OCI-LY1 (cell line): ENCODE measurements at regions not wholly inside any gene's neighbourhood (a gene's known extent, or its start where the extent isn't known, plus 50 kb on each side); places are given as distances from the start of the nearest gene placed in this dataset.

Experiments used
- H2AFZ ChIP-seq: fragments of 200-600 bp; sonication (generic), shearing (Covaris generic); 2 replicates; pipeline ENCODE4 v1.6.0; 2014; ENCODE audit warnings: antibody characterized with exemption, mild to moderate bottlenecking, low read length
- H3F3A ChIP-seq: fragments of 200-600 bp; sonication (generic), shearing (Covaris generic); 2 replicates; pipeline ENCODE4 v1.6.0; 2014; ENCODE audit warnings: mild to moderate bottlenecking, antibody characterized with exemption, low read length, moderate library complexity; ENCODE audit not compliant: insufficient read depth
- H3K27ac ChIP-seq: fragments of 200-600 bp; sonication (generic); 2 replicates; pipeline ENCODE4 v1.5.1; 2014; ENCODE audit warnings: low read length, mixed run types, mild to moderate bottlenecking, low read depth; ENCODE audit not compliant: poor library complexity, severe bottlenecking
- H3K27me3 ChIP-seq: fragments of 200-600 bp; sonication (generic); 2 replicates; pipeline ENCODE4 v1.6.0; 2014; ENCODE audit warnings: antibody characterized with exemption, mild to moderate bottlenecking, low read length, moderate library complexity; ENCODE audit not compliant: insufficient read depth
- H3K36me3 ChIP-seq: fragments of 200-600 bp; sonication (generic); 2 replicates; pipeline ENCODE4 v1.6.1; 2014; ENCODE audit warnings: mild to moderate bottlenecking, antibody characterized with exemption, low read length, moderate library complexity, mixed read lengths; ENCODE audit not compliant: insufficient read depth
- H3K4me1 ChIP-seq: fragments of 200-600 bp; sonication (generic); 2 replicates; pipeline ENCODE4 v1.5.1; 2014; ENCODE audit warnings: mild to moderate bottlenecking, low read length, moderate library complexity; ENCODE audit not compliant: insufficient read depth, severe bottlenecking
- H3K4me2 ChIP-seq: fragments of 200-600 bp; sonication (generic), shearing (Covaris generic); 2 replicates; pipeline ENCODE4 v1.6.1; 2014; ENCODE audit warnings: low read length
- H3K4me3 ChIP-seq: fragments of 200-600 bp; sonication (generic); 2 replicates; pipeline ENCODE4 v1.5.1; 2014; ENCODE audit warnings: low read length, low read depth, mild to moderate bottlenecking, mixed read lengths; ENCODE audit not compliant: poor library complexity, severe bottlenecking
- H3K79me2 ChIP-seq: fragments of 200-600 bp; shearing (Covaris generic); 2 replicates; pipeline ENCODE4 v1.6.1; 2016; ENCODE audit warnings: mixed run types, low read length, mixed read lengths; ENCODE audit not compliant: insufficient read depth
- H3K9ac ChIP-seq: fragments of 200-600 bp; sonication (generic), shearing (Covaris generic); 2 replicates; pipeline ENCODE4 v1.6.1; 2014; ENCODE audit warnings: mild to moderate bottlenecking, low read length, mixed read lengths
- H3K9me2 ChIP-seq: fragments of 200-600 bp; sonication (generic), shearing (Covaris generic); 2 replicates; pipeline ENCODE4 v1.6.1; 2014; ENCODE audit warnings: low read depth, mild to moderate bottlenecking, low read length, mixed read lengths
- H3K9me3 ChIP-seq: fragments of 200-600 bp; shearing (Covaris generic); 2 replicates; pipeline ENCODE4 v1.6.1; 2014; ENCODE audit warnings: low read length, mixed read lengths
- H4K20me1 ChIP-seq: fragments of 200-600 bp; sonication (generic), shearing (Covaris generic); 2 replicates; pipeline ENCODE4 v1.6.0; 2016; ENCODE audit warnings: mild to moderate bottlenecking, low read length; ENCODE audit not compliant: insufficient read depth
- EZH2 ChIP-seq: fragments of 200-600 bp; sonication (generic), shearing (Covaris generic); IDR thresholded peaks from 2 replicates; pipeline ENCODE4 v1.8.0; 2017; ENCODE audit warnings: borderline replicate concordance, mixed run types, mild to moderate bottlenecking, antibody characterized with exemption, low read length, moderate library complexity, mixed read lengths
- TF ChIP-seq, protein P1 (sequence below): fragments of 200-600 bp; sonication (generic), shearing (Covaris generic); IDR thresholded peaks from 2 replicates; pipeline ENCODE4 v1.5.1; 2017; ENCODE audit warnings: mild to moderate bottlenecking, antibody characterized with exemption, low read length, moderate library complexity, mixed read lengths

DNA sequence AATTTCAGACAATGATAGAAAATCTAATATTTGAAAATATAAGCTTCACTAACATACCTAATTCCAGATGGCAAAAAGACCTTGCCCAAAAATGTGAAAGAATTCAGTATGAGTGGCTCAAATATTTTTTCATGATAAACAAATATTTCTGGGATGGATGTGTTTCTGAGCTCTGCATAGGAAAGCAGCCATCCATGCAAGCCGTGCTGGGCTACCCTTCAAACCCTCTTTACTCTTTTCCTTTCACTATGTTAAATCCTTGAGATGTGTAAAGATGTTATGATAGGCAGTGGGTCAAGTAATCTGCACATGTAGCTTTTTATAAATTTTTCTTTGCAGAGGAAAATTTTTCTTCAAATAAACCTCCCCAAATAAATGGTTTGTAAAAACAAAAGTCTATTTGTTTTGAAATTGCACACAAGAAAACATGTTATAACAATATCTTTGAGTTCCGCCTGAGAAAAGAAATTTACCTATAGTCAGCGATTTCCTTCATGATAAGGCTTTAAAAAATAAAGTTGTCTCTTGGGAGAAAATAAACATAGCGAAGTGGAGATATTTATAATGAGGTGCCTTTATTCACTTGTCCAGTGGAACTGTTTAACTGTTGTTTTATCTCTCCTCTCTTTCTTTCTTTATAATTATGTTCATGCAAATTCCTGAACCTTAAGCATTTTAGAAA lies 154.3 kb upstream of the PITX1 start:
- Histone ChIP-seq H3K4me1 (peaks cover 6% of the 10 kb centered on the region), H3K4me2 (no peak overlapping the region)

GRCh38 chr5:135186662-135187522 lies 152.9 kb upstream of the PITX1 start:
- H4K20me1 ChIP-seq, result no peaks in the 10 kb centered on the region
- H3K4me2 ChIP-seq, result no peak overlapping the region
- H3K27ac ChIP-seq, result no peak overlapping the region
- H3K4me3 ChIP-seq, result no peak overlapping the region
- TF ChIP-seq, protein P1, sequence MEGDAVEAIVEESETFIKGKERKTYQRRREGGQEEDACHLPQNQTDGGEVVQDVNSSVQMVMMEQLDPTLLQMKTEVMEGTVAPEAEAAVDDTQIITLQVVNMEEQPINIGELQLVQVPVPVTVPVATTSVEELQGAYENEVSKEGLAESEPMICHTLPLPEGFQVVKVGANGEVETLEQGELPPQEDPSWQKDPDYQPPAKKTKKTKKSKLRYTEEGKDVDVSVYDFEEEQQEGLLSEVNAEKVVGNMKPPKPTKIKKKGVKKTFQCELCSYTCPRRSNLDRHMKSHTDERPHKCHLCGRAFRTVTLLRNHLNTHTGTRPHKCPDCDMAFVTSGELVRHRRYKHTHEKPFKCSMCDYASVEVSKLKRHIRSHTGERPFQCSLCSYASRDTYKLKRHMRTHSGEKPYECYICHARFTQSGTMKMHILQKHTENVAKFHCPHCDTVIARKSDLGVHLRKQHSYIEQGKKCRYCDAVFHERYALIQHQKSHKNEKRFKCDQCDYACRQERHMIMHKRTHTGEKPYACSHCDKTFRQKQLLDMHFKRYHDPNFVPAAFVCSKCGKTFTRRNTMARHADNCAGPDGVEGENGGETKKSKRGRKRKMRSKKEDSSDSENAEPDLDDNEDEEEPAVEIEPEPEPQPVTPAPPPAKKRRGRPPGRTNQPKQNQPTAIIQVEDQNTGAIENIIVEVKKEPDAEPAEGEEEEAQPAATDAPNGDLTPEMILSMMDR, result peak; percentile 7; the same call in 1 of the 2 replicates
- TF ChIP-seq EZH2, result no peak
- no peaks in the 10 kb centered on the region for H3K36me3 ChIP-seq
- H3K4me1 ChIP-seq, result peaks cover 6% of the 10 kb centered on the region
- H3K9me3 ChIP-seq, result no peaks in the 10 kb centered on the region
- H3K79me2 ChIP-seq, result no peaks in the 10 kb centered on the region
- no peaks in the 10 kb centered on the region for H3F3A ChIP-seq
- no peak overlapping the region for H2AFZ ChIP-seq
- H3K9ac ChIP-seq, result no peak overlapping the region
- no peaks in the 10 kb centered on the region for H3K27me3 ChIP-seq
- H3K9me2 ChIP-seq, result no peaks in the 10 kb centered on the region

More for the DNA sequence above, 154.3 kb upstream of the PITX1 start:
- no peaks in the 10 kb centered on the region for H3K36me3 ChIP-seq
- no peaks in the 10 kb centered on the region for H3K79me2 ChIP-seq
- no peak overlapping the region for H3K4me3 ChIP-seq
- no peaks in the 10 kb centered on the region for H3K9me3 ChIP-seq
- no peak overlapping the region for H3K9ac ChIP-seq
- TF ChIP-seq EZH2, result no peak
- TF ChIP-seq, protein P1, result no peak
- H3K27me3 ChIP-seq, result no peaks in the 10 kb centered on the region
- H3K9me2 ChIP-seq, result no peaks in the 10 kb centered on the region
- no peak overlapping the region for H3K27ac ChIP-seq
- H3F3A ChIP-seq, result no peaks in the 10 kb centered on the region
- no peak overlapping the region for H2AFZ ChIP-seq
- H4K20me1 ChIP-seq, result no peaks in the 10 kb centered on the region

DNA sequence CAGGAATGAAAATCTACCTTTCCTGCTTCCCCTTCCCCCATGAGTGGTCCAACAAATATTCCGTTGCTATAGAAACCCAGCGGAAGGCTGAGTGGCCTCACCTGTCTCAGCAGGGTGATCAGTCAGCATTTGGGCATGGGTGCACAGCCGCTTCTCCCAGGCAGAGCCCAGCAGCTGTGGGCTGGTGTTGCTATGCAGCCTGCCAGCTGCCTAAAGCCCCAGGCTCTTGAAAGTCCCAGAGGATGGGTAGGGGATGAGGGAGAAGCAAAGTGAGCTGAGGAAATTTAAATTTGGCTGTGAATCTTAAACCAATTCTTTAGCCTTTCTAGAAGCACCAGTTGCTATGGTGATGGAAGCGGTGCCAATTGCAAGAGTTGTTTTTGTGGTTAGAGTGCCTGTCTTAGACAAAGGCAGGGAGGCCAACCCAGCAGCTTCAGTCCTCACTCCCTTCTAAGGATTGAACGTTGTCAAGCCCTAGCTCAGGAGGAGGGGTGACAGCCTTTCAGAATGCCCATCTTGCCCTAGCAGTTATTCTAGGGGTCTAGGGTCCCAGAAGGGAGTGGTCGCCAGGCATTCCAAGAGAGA lies 151.5 kb upstream of the PITX1 start:
- Histone ChIP-seq H3K4me2 (no peak overlapping the region), H3K9me2 (no peaks in the 10 kb centered on the region), H2AFZ (no peak overlapping the region), H3K27ac (no peak overlapping the region), H3K79me2 (no peaks in the 10 kb centered on the region), H3K9ac (no peak overlapping the region), H3K9me3 (no peaks in the 10 kb centered on the region), H3F3A (no peaks in the 10 kb centered on the region), H3K27me3 (no peaks in the 10 kb centered on the region), H3K4me1 (no peaks in the 10 kb centered on the region), H3K4me3 (no peak overlapping the region), H3K36me3 (no peaks in the 10 kb centered on the region), H4K20me1 (no peaks in the 10 kb centered on the region)
- TF ChIP-seq, protein P1, result no peak
- no peak for TF ChIP-seq EZH2
